Stimulated activated naive CD8-positive, alpha-beta T cell treated with anti-CD3 and anti-CD28 coated beads, Interleukin-15, amount 100 ng/mL, for 72 hours (primary cell): ENCODE measurements at regions not wholly inside any gene's neighbourhood (a gene's known extent, or its start where the extent isn't known, plus 50 kb on each side); places are given as distances from the start of the nearest gene placed in this dataset.

Experiments
- ATAC-seq: fragments of 150-1000 bp; cut with Tn5 transposase; 2 replicates; pipeline ENCODE4 v1.10.0; 2021; ENCODE audit warnings: mild to moderate bottlenecking, moderate library complexity
- DNase-seq, 2 donors: peaks; one replicate each; pipeline ENCODE4 v3.0.0; 2021 to 2022
- H3K27ac Mint-ChIP-seq, 2 donors: one replicate each; pipeline ENCODE4 v1.8.0; 2022; ENCODE audit warnings: mild to moderate bottlenecking in 2 of 2, mixed read lengths in 2 of 2, moderate library complexity in 2 of 2
- H3K27me3 Mint-ChIP-seq: one replicate; pipeline ENCODE4 v1.8.0; 2022; ENCODE audit warnings: mixed read lengths
- H3K4me1 Mint-ChIP-seq: one replicate; pipeline ENCODE4 v1.8.0; 2022; ENCODE audit warnings: mild to moderate bottlenecking, mixed read lengths
- H3K4me3 Mint-ChIP-seq, 2 donors: one replicate each; pipeline ENCODE4 v1.8.0; 2022; ENCODE audit warnings: mild to moderate bottlenecking in 2 of 2, mixed read lengths in 2 of 2, moderate library complexity in 1 of 2
- H3K9me3 Mint-ChIP-seq, 2 donors: one replicate each; pipeline ENCODE4 v1.8.0; 2022; ENCODE audit warnings: mixed read lengths in 2 of 2

DNA sequence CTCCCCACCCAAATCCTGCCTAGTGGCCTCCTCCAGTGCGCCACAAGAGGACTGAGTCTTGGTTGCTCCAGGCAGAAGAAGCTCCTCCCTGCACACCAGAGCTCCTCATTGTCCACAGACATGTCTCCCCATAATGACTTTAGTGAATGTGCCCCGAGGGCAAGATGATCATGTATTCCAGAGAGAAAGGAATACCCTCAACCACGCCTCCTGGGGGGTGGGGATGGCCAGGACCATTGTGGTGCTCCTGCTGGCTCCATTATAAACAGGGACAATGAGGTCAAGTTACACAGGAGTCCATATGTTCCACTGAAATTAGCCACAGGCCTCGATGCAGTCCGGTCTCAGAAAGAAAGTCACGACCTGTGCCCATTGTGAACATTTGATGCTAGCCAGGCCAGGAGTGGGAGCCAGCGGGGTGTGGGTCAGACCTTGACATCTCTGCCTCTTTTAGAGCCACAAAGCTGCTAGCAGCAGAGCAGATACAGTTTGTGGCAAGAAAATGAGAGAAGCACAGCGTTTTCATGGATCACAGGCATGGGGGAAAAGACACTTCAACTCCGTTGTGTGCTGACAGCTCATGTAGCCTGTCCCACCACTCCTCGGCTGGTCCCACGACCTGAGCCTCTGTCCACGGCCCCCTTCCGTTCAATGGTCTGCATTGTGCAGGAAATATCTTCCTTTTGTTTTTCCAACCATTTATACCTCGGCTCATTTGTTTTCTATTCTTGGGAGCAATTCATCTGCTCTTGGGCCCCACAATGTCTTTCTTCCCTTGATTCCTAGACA, 70.7 kb upstream of the FZD7 start:
- DNase-seq (no peak), ATAC-seq (no peak)
- Mint-ChIP-seq H3K27me3 (no peaks in the 10 kb centered on the region), H3K9me3 (no peaks in the 10 kb centered on the region), H3K27ac (no peak overlapping the region), H3K4me1 (peaks cover 8% of the 10 kb centered on the region), H3K4me3 (no peak overlapping the region)

DNA sequence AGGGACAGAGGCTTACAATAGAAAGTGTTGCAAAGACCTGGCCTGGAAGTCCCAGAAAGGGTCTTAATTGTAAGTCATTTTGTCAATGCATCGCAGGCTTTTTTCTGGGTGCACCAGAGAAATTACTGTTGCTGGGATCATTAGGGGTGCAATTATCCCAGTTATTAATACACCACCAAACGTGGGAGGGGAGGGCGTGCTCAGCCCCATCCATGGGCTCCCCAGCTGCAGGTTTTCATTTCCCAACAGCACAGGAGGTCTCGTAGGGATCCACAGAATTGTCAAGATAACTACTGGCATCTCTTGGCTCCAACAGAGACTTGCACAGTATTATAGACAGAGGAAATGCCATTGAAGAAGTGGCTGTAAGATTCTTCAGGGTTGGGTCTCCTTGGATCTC, 69.6 kb upstream of the FZD7 start:
- Mint-ChIP-seq H3K27me3 (no peaks in the 10 kb centered on the region), H3K9me3 (no peaks in the 10 kb centered on the region), H3K27ac (peak overlapping the region; percentile 21 to 74), H3K4me1 (peaks cover 8% of the 10 kb centered on the region), H3K4me3 (no peak overlapping the region)
- ATAC-seq (no peak), DNase-seq (no peak)

DNA sequence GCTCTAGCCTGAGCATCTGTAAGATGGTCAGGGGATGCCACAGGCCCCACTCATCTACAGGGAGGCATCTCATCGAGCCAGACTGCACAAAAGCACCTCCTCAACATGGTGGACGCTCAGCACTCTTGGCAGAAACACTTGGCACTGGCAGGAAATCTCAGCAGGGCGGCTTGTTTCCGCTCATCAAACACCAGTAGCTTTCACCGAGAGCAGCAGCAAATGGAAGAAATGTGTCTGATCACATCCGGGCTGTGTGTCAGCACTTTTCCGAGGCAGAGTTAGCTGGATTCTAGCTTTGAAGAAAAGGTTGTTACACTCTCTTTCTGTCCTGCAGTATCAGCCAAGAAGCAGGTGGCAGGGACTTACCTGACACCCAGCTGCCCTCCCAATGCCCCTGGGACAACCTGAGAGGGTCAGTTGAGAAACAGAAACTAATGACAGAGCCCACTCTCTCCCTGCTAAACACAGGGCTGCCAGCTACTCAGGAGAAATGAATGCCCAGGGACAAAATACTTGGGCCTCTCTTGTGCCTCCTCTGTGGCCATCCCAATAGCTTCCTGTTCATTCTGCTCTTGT, 68.9 kb upstream of the FZD7 start:
- Mint-ChIP-seq H3K4me1 (peaks cover 8% of the 10 kb centered on the region), H3K9me3 (no peaks in the 10 kb centered on the region), H3K27ac (no peak overlapping the region), H3K27me3 (no peaks in the 10 kb centered on the region), H3K4me3 (no peak overlapping the region)
- DNase-seq (peak in 1 of 2 donors; percentile 16), ATAC-seq (peak; percentile 47)

DNA sequence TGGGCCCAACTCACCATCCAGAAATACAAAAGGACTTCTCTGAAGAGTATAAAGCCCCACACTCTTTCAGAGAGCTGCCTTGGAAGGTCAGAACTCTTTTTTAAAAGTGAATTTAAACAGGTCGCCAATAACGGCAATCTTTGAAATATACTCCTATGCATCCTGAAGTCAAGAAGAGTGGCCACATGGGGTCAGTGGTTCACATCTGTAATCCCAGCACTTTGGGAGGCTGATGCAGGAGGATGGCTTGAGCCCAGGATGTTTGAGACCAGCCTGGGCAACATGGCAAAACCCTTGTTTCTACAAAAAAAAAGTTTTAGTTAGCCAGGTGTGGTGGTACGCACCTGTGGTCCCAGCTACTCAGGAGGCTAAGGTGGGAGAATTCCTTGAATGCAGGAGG, 68.1 kb upstream of the FZD7 start:
- no peak overlapping the region for H3K4me3 Mint-ChIP-seq
- no peak overlapping the region for H3K27ac Mint-ChIP-seq
- H3K4me1 Mint-ChIP-seq, result peaks cover 8% of the 10 kb centered on the region
- H3K9me3 Mint-ChIP-seq, result no peaks in the 10 kb centered on the region
- no peak for DNase-seq
- no peak for ATAC-seq
- no peaks in the 10 kb centered on the region for H3K27me3 Mint-ChIP-seq

DNA sequence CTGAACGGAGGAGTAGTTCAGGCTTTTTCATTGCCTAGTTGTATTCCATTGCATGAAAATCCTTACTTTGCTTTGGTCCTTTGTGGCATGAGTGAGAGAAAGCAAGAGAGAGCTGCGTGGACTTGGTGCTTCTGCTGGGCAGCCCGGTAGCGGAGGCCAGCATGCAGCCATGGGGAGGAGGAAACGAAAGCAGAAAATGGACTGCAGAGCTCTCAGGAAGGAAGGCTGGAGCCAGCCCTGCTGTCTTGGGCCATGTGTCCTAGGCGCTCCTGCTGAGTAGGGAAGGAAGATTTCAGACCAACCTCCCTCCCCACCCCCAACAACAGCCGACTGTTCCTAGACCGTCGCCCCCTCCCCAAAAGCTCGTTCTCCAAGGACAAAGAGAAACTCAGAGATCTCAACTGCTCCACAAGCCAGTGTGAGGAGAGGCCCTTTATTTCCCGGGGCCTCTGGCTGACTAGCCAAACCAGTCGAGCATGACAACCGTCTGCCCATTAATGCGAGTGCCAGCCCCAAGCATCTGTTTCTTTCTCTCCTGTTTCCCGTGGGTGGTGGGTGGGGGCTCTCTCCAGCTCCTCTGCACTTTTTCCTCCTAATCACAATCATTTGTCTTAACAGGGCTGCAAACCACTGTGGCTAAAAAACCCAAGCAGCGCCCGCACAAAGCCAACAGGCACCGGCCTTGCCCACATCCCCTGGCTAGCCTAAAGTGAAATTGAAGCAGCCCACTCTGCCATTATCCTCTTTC, 66.8 kb upstream of the FZD7 start:
- ATAC-seq (no peak), DNase-seq (no peak)
- Mint-ChIP-seq H3K4me3 (no peak overlapping the region), H3K27ac (no peak overlapping the region), H3K27me3 (no peaks in the 10 kb centered on the region), H3K9me3 (no peaks in the 10 kb centered on the region), H3K4me1 (peaks cover 8% of the 10 kb centered on the region)

DNA sequence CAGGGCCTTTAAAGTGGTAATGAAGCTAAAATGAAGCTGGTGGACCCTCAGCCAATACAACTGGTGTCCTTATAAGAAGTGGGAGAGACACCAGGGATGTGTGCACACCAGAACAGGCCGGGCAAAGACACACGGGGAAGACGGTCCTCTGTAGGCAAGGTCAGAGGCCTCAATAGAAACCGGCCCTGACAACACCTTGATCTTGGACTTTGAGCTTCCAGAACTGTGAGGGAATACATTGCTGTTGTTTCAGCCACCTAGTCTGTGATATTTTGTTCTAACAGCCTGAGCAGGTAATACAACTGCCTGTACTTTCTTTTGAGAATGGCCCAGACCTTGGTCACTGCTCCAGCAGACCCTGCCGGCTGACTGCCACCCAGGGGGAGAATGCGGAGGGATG, 65.6 kb upstream of the FZD7 start:
- DNase-seq (no peak), ATAC-seq (no peak)
- H3K4me1 Mint-ChIP-seq, result peaks cover 8% of the 10 kb centered on the region
- no peaks in the 10 kb centered on the region for H3K9me3 Mint-ChIP-seq
- no peaks in the 10 kb centered on the region for H3K27me3 Mint-ChIP-seq
- no peak overlapping the region for H3K27ac Mint-ChIP-seq
- no peak overlapping the region for H3K4me3 Mint-ChIP-seq

DNA sequence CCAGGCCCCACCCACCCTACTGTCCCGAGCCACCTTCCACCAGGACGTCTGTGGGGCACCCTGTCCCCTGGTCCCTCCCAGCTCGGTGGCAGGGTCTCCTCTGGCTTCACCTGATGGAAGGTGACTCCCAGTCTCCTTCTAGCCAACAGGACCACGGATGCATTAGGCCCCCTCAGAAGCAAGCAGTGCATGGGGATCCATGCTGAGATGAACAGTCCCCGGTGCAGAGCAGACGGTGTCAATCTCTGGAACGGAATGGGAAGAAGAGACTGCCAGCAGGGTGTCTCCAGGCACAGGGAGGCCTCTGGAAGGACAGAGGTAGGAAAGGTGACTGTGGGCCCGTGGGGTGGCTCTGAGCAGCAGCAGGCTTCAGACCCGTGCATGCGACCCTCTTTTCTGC, 65.2 kb upstream of the FZD7 start:
- Mint-ChIP-seq H3K4me3 (no peak overlapping the region), H3K4me1 (peaks cover 8% of the 10 kb centered on the region), H3K27me3 (no peaks in the 10 kb centered on the region), H3K27ac (no peak overlapping the region), H3K9me3 (no peaks in the 10 kb centered on the region)
- ATAC-seq (peak; percentile 11), DNase-seq (no peak)

DNA sequence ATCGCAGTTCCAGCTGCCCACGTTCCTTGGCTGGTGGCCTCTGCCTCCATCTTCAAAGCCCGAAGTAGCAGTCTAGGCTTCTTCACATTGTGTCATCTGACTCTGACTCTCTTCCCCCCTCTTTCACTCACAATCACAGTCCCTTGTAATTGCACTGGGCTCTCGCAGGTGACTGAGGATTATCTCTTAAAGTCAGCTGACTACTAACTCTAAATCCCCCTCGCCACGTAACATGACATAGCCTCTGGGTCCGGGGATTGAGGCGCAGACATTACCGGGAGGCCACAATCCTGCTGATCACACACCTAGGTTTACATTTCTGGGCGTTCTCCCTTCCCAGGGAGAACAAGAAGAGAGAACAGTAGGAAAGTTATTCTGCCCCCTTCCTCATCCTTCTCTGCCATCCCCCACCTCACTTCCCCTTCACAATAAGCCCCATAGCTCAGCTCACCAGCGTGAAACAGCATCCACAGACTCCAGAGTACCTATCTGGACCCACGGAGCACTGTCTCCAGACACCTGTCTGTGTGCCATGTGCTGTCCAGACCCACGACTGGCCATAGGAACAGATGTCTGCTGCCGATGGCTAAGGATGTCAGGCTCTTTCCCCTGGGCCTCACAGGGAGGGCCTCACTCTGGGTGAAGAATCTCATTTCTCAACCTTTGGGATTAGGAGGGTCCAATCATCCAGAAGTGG, 64.3 kb upstream of the FZD7 start:
- peaks cover 8% of the 10 kb centered on the region for H3K4me1 Mint-ChIP-seq
- H3K4me3 Mint-ChIP-seq, result no peak overlapping the region
- peak overlapping the region in 1 of 2 donors; percentile 28 for H3K27ac Mint-ChIP-seq
- H3K9me3 Mint-ChIP-seq, result no peaks in the 10 kb centered on the region
- no peak for DNase-seq
- no peaks in the 10 kb centered on the region for H3K27me3 Mint-ChIP-seq
- no peak for ATAC-seq

DNA sequence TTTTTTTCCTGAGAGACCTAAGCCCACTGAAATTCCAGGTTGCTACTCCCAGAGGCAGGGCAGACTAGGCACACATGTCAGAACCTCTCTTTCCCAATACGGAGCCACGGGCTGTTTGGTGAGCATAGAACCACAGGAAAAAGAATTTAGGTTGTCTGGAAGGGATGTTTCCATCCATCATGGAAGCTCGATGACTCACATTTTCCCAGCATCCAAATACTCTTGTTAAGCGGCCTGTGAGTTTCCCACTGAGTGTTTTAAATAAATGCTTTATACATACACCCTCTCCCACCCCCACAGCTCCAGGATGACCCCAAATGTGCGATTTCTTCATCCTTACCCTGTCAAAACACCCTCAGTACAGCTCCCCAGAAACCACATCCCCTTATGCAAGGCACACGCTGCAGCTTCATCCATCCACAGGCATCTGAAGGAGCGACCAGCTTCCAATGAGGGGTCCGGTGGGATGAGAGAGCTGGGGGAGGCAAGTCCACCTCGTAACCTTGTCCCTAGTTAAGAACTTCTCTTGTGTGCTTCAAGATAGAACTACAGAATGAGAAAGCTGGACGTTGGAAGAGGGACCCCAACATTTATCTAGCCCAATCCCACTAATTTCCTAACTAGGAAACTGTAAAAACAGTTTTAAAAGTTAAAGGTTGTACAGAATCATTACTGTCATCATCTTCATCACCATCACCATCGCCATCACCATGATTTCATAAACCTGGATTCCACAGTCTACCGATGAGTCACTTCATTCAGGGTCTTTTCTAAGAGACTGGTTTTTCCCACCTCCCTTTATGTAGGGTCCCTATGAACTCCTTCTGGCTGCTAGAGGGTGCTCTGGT, 63.5 kb upstream of the FZD7 start:
- Mint-ChIP-seq H3K9me3 (no peaks in the 10 kb centered on the region), H3K27ac (no peak overlapping the region), H3K27me3 (no peaks in the 10 kb centered on the region), H3K4me1 (peaks cover 1% of the 10 kb centered on the region), H3K4me3 (no peak overlapping the region)
- ATAC-seq, result no peak
- DNase-seq, result no peak

DNA sequence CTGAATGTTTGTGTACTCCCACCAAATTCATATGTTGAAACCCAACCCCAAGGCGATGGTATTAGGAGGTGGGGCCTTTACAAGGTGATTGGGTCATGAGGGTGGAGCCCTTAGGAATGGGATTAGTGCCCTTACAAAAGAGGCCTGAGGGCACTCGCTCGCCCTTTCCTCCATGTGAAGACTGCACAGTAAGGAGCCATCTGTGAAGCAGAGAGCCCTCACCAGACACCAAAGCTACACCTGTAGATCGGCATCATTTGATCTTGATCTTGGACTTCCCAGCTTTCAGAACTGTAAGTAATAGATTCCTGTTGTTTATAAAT, 62.9 kb upstream of the FZD7 start:
- no peak for DNase-seq
- no peaks in the 10 kb centered on the region for H3K27me3 Mint-ChIP-seq
- no peak overlapping the region for H3K4me3 Mint-ChIP-seq
- H3K4me1 Mint-ChIP-seq, result no peaks in the 10 kb centered on the region
- ATAC-seq, result no peak
- no peak overlapping the region for H3K27ac Mint-ChIP-seq
- no peaks in the 10 kb centered on the region for H3K9me3 Mint-ChIP-seq

DNA sequence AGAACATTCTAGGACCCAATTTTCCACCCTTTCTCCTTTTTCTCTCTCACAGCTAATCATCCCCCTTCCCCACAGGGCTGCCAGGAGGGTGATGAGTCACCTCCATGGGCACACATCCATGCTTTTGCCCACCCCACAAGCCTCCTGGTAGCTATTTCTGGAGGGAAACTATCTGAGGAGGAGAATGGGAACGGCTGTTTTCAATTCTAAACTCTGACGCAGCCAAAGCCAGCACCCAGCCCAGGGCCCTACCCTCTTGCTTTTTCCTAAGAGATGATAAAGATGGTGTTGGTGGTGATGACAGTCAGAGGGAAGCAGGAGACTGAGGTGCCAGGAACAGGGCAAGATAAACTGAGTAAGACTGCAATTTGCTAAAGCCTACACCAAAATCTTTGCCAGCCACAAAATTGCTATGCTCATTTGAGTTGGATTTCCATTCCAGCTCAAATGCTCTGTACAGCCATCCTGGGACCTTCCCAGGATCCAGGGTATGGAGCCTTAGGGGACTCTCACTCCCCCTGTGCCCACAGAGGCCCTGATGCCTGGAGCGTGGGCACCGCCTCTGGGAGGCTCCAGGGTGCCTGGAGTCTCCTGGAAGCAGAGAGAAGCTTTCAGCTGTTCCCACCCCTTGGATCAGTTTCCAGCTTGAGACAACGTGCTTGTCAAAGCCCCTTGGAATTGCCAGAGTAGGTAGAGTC, 62.0 kb upstream of the FZD7 start:
- Mint-ChIP-seq H3K4me3 (no peak overlapping the region), H3K9me3 (no peaks in the 10 kb centered on the region), H3K27ac (no peak overlapping the region), H3K27me3 (no peaks in the 10 kb centered on the region), H3K4me1 (no peaks in the 10 kb centered on the region)
- no peak for DNase-seq
- no peak for ATAC-seq

DNA sequence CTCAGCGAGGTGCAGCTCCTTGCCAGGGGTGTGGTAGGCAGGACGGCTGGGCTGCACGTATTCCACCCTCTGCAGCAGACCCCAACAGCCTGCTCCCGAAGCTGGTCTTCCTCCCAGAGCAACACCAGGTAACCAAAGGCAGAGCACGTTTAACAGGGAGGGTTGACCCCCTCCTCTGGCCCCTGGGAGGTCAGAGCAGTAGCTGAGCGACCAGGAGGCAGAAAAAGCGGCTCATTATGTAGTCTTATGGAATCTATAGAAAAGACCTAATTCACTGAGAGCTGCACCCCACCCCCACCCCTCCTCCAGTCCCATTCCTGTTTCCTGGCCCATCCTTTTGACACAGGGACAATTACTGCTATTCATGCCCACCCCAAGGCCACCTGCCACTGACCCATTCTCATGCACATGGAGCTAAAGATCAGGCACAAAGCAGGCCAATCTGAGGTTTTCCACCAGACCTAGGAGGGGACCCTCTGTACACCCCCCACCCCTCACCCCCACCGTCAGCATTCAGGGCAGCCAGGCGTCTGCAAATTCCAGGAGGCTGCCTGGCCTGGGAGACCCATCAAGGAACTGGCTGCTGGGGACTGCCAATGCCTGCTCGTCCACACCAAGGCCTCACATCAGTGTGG, 60.9 kb upstream of the FZD7 start:
- Mint-ChIP-seq H3K27me3 (no peaks in the 10 kb centered on the region), H3K27ac (no peak overlapping the region), H3K9me3 (no peaks in the 10 kb centered on the region), H3K4me3 (no peak overlapping the region), H3K4me1 (no peaks in the 10 kb centered on the region)
- DNase-seq (no peak), ATAC-seq (no peak)

DNA sequence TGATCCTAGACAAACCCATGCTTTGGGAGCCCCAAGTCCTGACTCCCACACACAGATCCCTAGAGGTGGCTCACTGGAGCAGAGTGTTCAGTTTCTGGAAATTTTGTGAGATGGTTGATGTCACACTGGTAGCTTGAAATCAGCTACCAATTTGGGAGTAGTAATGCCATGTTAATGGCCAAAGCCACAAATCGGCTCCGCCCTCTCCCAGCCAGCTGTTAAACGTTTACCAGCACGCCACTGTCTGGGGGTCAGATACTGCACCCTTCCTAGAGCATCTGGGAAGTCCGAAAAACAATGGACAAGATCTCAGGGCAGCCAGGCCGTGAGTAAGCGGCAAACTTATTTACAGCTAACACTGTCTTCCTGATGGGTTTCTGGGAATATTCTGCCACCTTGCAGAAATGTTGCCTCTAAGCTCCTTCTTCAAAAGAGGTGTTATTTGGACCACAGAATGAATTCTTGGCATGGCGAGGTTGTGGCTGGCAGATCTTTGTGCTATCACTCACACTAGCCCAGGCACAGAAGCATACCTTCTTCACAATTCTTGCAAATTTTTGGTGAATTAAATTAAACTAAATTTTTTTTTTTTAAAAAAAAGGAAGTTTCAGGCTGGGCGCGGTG, 60.2 kb upstream of the FZD7 start:
- no peak for ATAC-seq
- Mint-ChIP-seq H3K27me3 (no peaks in the 10 kb centered on the region), H3K4me3 (no peak overlapping the region), H3K9me3 (no peaks in the 10 kb centered on the region), H3K4me1 (no peaks in the 10 kb centered on the region), H3K27ac (no peak overlapping the region)
- no peak for DNase-seq
